ENCODE measurements at regions not wholly inside any gene's neighbourhood (a gene's known extent, or its start where the extent isn't known, plus 50 kb on each side); places are given as distances from the start of the nearest gene placed in this dataset.

- H3K79me2 ChIP-seq (ENCODE audit: insufficient read depth): no peaks in the 10 kb centered on the region
- WGBS (ENCODE audit: low lambda C conversion rate): 35% methylated on average over 4 of the region's 4 CpGs
- H3K27ac ChIP-seq (ENCODE audit: low read depth in 2 of 2, low read length in 1 of 2): no peak overlapping the region
- H3K36me3 ChIP-seq (replicated peaks in 1 of 2; ENCODE audit: control insufficient read depth in 1 of 2, insufficient read depth in 2 of 2, low read length in 1 of 2): no peaks in the 10 kb centered on the region
- TF ChIP-seq PBX3 (IDR thresholded peaks at IDR 0.05): no peak
- TF ChIP-seq CHD2 (IDR thresholded peaks at IDR 0.05; ENCODE audit: low read length, partially characterized antibody): no peak
- no peak for TF ChIP-seq YY1 (IDR thresholded peaks at IDR 0.05; ENCODE audit: low read depth)
- TF ChIP-seq IRF3 (IDR thresholded peaks at IDR 0.05; ENCODE audit: low read depth, low read length): no peak
- TF ChIP-seq GABPA (IDR thresholded peaks at IDR 0.05; ENCODE audit: low read depth): no peak
- no peak for TF ChIP-seq ZBTB33 (IDR thresholded peaks at IDR 0.05; ENCODE audit: borderline replicate concordance, low read depth)
- no peak for TF ChIP-seq TCF12 (IDR thresholded peaks at IDR 0.05)
- no peak for TF ChIP-seq REST (IDR thresholded peaks at IDR 0.05; ENCODE audit: low read depth, low read length)
- no peak for TF ChIP-seq TAF1 (IDR thresholded peaks at IDR 0.05; ENCODE audit: borderline replicate concordance, low read depth, low read length)
- no peak for TF ChIP-seq RXRA (IDR thresholded peaks at IDR 0.05; ENCODE audit: borderline replicate concordance, low read depth)
- no peak for TF ChIP-seq NRF1 (IDR thresholded peaks at IDR 0.05; ENCODE audit: low read depth, low read length)
- no peak overlapping the region for H2AFZ ChIP-seq (ENCODE audit: low read depth)
- no peak for DNase-seq
- H4K20me1 ChIP-seq (ENCODE audit: insufficient read depth): no peaks in the 10 kb centered on the region
- no peaks in the 10 kb centered on the region for H3K27me3 ChIP-seq (ENCODE audit: insufficient read depth)
- H3K4me1 ChIP-seq (ENCODE audit: control insufficient read depth in 1 of 2, insufficient read depth in 2 of 2, low read depth in 1 of 2, low read length in 1 of 2): no peaks in the 10 kb centered on the region; a peak in 1 of 4 replicates
- H3F3A ChIP-seq (replicated peaks; ENCODE audit: insufficient read depth): no peaks in the 10 kb centered on the region
- no peak overlapping the region for H3K4me3 ChIP-seq (ENCODE audit: low read depth in 2 of 2, low read length in 1 of 2)
- ChIA-PET CTCF (no interaction called here), POLR2A (interaction anchor here (0.6 kb wide), 1 partner anchor 1516 kb away, joined by 3 read pairs; no protein-coding TSS in a partner anchor)
- H3K9ac ChIP-seq: no peak overlapping the region
- no peak overlapping the region for H3K4me2 ChIP-seq
- no peaks in the 10 kb centered on the region for H3K9me3 ChIP-seq
- H3K9me2 ChIP-seq: no peaks in the 10 kb centered on the region
These were observed 122.9 kb downstream of the DMAC1 start for GRCh38 chr9:7676609-7677156.

Measured in SK-N-SH (cell line).